GM23338 (cell line): ENCODE measurements at regions not wholly inside any gene's neighbourhood (a gene's known extent, or its start where the extent isn't known, plus 50 kb on each side); places are given as distances from the start of the nearest gene placed in this dataset.

Experiments used
- ATAC-seq: fragments of 200-7000 bp; cut with Tn5 transposase; 3 replicates; pipeline ENCODE4 v1.9.1; 2020
- DNase-seq: peaks from one replicate; pipeline ENCODE4 v3.0.0-alpha.2; 2015; ENCODE audit warnings: low spot score
- H2AFZ ChIP-seq: fragments of 200-600 bp; sonication (generic); 2 replicates; pipeline ENCODE4 v1.8.0; 2016; ENCODE audit warnings: antibody characterized with exemption, mild to moderate bottlenecking, moderate library complexity
- H3F3A ChIP-seq: fragments of 200-600 bp; sonication (generic); replicated peaks from 2 replicates; pipeline ENCODE4 v1.8.0; 2017; ENCODE audit warnings: antibody characterized with exemption, mixed run types, low read depth
- H3K27ac ChIP-seq: fragments of 200-600 bp; sonication (generic); 2 replicates; pipeline ENCODE4 v1.6.1; 2016; ENCODE audit warnings: low read depth
- H3K27me3 ChIP-seq: fragments of 200-600 bp; sonication (generic); 2 replicates; pipeline ENCODE4 v1.8.0; 2016; ENCODE audit warnings: mild to moderate bottlenecking, mixed run types, moderate library complexity; ENCODE audit not compliant: insufficient read depth
- H3K36me3 ChIP-seq: fragments of 200-600 bp; sonication (generic); 2 replicates; pipeline ENCODE4 v1.8.0; 2016; ENCODE audit warnings: mild to moderate bottlenecking; ENCODE audit not compliant: insufficient read depth
- H3K4me1 ChIP-seq: fragments of 200-600 bp; sonication (generic); 2 replicates; pipeline ENCODE4 v1.8.0; 2016; ENCODE audit warnings: mild to moderate bottlenecking, moderate library complexity; ENCODE audit not compliant: insufficient read depth
- H3K4me2 ChIP-seq: fragments of 200-600 bp; sonication (generic); 2 replicates; pipeline ENCODE4 v1.7.1; 2017; ENCODE audit warnings: mixed run types
- H3K4me3 ChIP-seq: fragments of 200-600 bp; sonication (generic); 2 replicates; pipeline ENCODE4 v1.6.1; 2016; ENCODE audit warnings: mixed run types
- H3K79me2 ChIP-seq: fragments of 200-600 bp; sonication (generic); replicated peaks from 2 replicates; pipeline ENCODE4 v1.8.0; 2017; ENCODE audit warnings: mild to moderate bottlenecking; ENCODE audit not compliant: insufficient read depth
- H3K9me2 ChIP-seq: fragments of 200-600 bp; sonication (generic); 2 replicates; pipeline ENCODE4 v1.8.0; 2017; ENCODE audit not compliant: insufficient read depth
- H4K20me1 ChIP-seq: fragments of 200-600 bp; sonication (generic); replicated peaks from 2 replicates; pipeline ENCODE4 v1.8.0; 2017; ENCODE audit warnings: mild to moderate bottlenecking; ENCODE audit not compliant: insufficient read depth
- H3K27ac Mint-ChIP-seq: 2 replicates; pipeline ENCODE4 v1.8.0; 2020; ENCODE audit warnings: inconsistent platforms, mild to moderate bottlenecking, moderate library complexity, mixed read lengths
- H3K27me3 Mint-ChIP-seq: 3 replicates; pipeline ENCODE4 v1.8.0; 2022; ENCODE audit warnings: low read depth, mild to moderate bottlenecking, moderate library complexity, mixed read lengths, inconsistent platforms; ENCODE audit not compliant: insufficient read depth, poor library complexity
- H3K36me3 Mint-ChIP-seq: 3 replicates; pipeline ENCODE4 v1.8.0; 2021; ENCODE audit warnings: low read depth, mild to moderate bottlenecking, inconsistent platforms, moderate library complexity, mixed read lengths
- H3K4me1 Mint-ChIP-seq: 3 replicates; pipeline ENCODE4 v1.8.0; 2020; ENCODE audit warnings: mild to moderate bottlenecking, inconsistent platforms, mixed read lengths
- H3K4me3 Mint-ChIP-seq: 3 replicates; pipeline ENCODE4 v1.8.0; 2021; ENCODE audit warnings: moderate library complexity, mild to moderate bottlenecking, inconsistent platforms, mixed read lengths
- H3K9me3 Mint-ChIP-seq: 3 replicates; pipeline ENCODE4 v1.8.0; 2020; ENCODE audit warnings: moderate library complexity, mild to moderate bottlenecking, inconsistent platforms, mixed read lengths
- CREB1 ChIP-seq: fragments of 250-450 bp; sonication (Bioruptor Pico); IDR thresholded peaks from 2 replicates; pipeline ENCODE4 v1.5.0; 2020; ENCODE audit warnings: low read depth, mild to moderate bottlenecking, moderate library complexity
- EZH2 ChIP-seq: fragments of 200-600 bp; sonication (generic); IDR thresholded peaks from one replicate; pipeline ENCODE4 v1.8.0; 2017; ENCODE audit warnings: antibody characterized with exemption, mild to moderate bottlenecking, low read depth; ENCODE audit not compliant: unreplicated experiment
- EZH2phosphoT487 ChIP-seq: fragments of 200-600 bp; sonication (generic); IDR thresholded peaks from one replicate; pipeline ENCODE4 v1.8.1; 2018; ENCODE audit warnings: antibody characterized with exemption; ENCODE audit not compliant: unreplicated experiment
- JUNB ChIP-seq: IDR thresholded peaks from one replicate; pipeline ENCODE4 v1.6.1; 2016; ENCODE audit warnings: antibody characterized with exemption; ENCODE audit not compliant: unreplicated experiment
- NANOG ChIP-seq: IDR thresholded peaks from 2 replicates; pipeline ENCODE4 v1.6.1; 2016; ENCODE audit warnings: antibody characterized with exemption, borderline replicate concordance
- POLR2AphosphoS5 ChIP-seq: IDR thresholded peaks from 2 replicates; pipeline ENCODE4 v1.6.1; 2016; ENCODE audit warnings: antibody characterized with exemption, low read depth
- STAT1 ChIP-seq: IDR thresholded peaks from one replicate; pipeline ENCODE4 v1.6.1; 2016; ENCODE audit warnings: antibody characterized with exemption; ENCODE audit not compliant: unreplicated experiment
- ZNF114 ChIP-seq: fragments of 250-450 bp; sonication (Bioruptor Pico); IDR thresholded peaks from 2 replicates; pipeline ENCODE4 v1.5.0; 2020; ENCODE audit warnings: mild to moderate bottlenecking, moderate library complexity
- ZNF331 ChIP-seq: fragments of 250-450 bp; sonication (Bioruptor Pico); IDR thresholded peaks from 2 replicates; pipeline ENCODE4 v1.5.0; 2020; ENCODE audit warnings: low read depth, mild to moderate bottlenecking, moderate library complexity
- TF ChIP-seq, protein P1 (sequence below): fragments of 250-450 bp; sonication (Bioruptor Pico); IDR thresholded peaks from 2 replicates; pipeline ENCODE4 v1.5.0; 2020; ENCODE audit warnings: mild to moderate bottlenecking, moderate library complexity
- TF ChIP-seq, protein P2 (sequence below), 2 experiments: fragments of 200-600 bp in 1 of 2; sonication (generic) in 1 of 2; conservative IDR thresholded peaks; 2 replicates each; pipeline versions ENCODE4 v1.5.1 to v1.6.1; 2016 to 2017; ENCODE audit warnings: antibody characterized with exemption in 2 of 2, low read depth in 2 of 2, mild to moderate bottlenecking in 2 of 2, moderate library complexity in 1 of 2
- TF ChIP-seq, protein P3 (sequence below): IDR thresholded peaks from one replicate; pipeline ENCODE4 v1.6.1; 2018; ENCODE audit warnings: antibody characterized with exemption; ENCODE audit not compliant: unreplicated experiment
- TF ChIP-seq, protein P4 (sequence below): IDR thresholded peaks from 2 replicates; pipeline ENCODE4 v1.6.1; 2016; ENCODE audit warnings: antibody characterized with exemption

DNA sequence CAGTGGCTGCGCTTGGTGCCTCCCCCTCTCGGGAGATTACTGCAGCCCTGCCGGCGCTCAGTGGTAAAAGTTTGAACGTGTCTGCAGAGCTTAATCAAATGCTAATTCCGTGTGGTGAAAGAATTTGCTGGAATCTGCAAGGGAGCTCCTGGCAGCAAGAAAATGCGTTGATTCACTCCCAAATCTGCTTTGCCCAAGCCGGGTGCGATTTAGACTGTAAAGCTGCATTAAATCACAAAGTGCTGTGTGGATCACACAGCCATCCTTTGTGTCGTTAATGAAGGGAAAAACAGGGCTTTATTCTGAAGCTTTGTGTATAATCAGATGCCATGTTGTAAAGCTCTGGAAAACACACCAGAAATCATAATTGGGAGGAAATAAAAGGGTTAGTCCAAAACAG lies 444.1 kb downstream of the BCOR start:
- Histone ChIP-seq H3K4me2 (peak overlapping the region; percentile 52), H2AFZ (no peak overlapping the region), H3F3A (0 out of 2 replicates have a peak, but pooled peaks cover 11% of the 10 kb centered on the region), H3K27me3 (no peaks in the 10 kb centered on the region), H3K9me2 (no peaks in the 10 kb centered on the region), H3K36me3 (no peaks in the 10 kb centered on the region), H3K4me3 (peak overlapping the region; percentile 42), H3K27ac (peak overlapping the region; percentile 97), H3K4me1 (peaks cover 20% of the 10 kb centered on the region), H4K20me1 (no peaks in the 10 kb centered on the region), H3K79me2 (no peaks in the 10 kb centered on the region)
- TF ChIP-seq POLR2AphosphoS5 = no peak
- TF ChIP-seq, protein P1, sequence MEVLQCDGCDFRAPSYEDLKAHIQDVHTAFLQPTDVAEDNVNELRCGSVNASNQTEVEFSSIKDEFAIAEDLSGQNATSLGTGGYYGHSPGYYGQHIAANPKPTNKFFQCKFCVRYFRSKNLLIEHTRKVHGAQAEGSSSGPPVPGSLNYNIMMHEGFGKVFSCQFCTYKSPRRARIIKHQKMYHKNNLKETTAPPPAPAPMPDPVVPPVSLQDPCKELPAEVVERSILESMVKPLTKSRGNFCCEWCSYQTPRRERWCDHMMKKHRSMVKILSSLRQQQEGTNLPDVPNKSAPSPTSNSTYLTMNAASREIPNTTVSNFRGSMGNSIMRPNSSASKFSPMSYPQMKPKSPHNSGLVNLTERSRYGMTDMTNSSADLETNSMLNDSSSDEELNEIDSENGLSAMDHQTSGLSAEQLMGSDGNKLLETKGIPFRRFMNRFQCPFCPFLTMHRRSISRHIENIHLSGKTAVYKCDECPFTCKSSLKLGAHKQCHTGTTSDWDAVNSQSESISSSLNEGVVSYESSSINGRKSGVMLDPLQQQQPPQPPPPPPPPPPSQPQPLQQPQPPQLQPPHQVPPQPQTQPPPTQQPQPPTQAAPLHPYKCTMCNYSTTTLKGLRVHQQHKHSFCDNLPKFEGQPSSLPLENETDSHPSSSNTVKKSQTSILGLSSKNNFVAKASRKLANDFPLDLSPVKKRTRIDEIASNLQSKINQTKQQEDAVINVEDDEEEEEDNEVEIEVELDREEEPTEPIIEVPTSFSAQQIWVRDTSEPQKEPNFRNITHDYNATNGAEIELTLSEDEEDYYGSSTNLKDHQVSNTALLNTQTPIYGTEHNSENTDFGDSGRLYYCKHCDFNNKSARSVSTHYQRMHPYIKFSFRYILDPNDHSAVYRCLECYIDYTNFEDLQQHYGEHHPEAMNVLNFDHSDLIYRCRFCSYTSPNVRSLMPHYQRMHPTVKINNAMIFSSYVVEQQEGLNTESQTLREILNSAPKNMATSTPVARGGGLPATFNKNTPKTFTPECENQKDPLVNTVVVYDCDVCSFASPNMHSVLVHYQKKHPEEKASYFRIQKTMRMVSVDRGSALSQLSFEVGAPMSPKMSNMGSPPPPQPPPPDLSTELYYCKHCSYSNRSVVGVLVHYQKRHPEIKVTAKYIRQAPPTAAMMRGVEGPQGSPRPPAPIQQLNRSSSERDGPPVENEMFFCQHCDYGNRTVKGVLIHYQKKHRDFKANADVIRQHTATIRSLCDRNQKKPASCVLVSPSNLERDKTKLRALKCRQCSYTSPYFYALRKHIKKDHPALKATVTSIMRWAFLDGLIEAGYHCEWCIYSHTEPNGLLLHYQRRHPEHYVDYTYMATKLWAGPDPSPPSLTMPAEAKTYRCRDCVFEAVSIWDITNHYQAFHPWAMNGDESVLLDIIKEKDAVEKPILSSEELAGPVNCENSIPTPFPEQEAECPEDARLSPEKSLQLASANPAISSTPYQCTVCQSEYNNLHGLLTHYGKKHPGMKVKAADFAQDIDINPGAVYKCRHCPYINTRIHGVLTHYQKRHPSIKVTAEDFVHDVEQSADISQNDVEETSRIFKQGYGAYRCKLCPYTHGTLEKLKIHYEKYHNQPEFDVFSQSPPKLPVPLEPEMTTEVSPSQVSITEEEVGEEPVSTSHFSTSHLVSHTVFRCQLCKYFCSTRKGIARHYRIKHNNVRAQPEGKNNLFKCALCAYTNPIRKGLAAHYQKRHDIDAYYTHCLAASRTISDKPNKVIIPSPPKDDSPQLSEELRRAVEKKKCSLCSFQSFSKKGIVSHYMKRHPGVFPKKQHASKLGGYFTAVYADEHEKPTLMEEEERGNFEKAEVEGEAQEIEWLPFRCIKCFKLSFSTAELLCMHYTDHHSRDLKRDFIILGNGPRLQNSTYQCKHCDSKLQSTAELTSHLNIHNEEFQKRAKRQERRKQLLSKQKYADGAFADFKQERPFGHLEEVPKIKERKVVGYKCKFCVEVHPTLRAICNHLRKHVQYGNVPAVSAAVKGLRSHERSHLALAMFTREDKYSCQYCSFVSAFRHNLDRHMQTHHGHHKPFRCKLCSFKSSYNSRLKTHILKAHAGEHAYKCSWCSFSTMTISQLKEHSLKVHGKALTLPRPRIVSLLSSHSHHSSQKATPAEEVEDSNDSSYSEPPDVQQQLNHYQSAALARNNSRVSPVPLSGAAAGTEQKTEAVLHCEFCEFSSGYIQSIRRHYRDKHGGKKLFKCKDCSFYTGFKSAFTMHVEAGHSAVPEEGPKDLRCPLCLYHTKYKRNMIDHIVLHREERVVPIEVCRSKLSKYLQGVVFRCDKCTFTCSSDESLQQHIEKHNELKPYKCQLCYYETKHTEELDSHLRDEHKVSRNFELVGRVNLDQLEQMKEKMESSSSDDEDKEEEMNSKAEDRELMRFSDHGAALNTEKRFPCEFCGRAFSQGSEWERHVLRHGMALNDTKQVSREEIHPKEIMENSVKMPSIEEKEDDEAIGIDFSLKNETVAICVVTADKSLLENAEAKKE = no peak
- no peak for TF ChIP-seq STAT1
- TF ChIP-seq EZH2phosphoT487 = no peak
- no peak for TF ChIP-seq CREB1 (CRISPR knock-in tag)
- TF ChIP-seq, protein P2, sequence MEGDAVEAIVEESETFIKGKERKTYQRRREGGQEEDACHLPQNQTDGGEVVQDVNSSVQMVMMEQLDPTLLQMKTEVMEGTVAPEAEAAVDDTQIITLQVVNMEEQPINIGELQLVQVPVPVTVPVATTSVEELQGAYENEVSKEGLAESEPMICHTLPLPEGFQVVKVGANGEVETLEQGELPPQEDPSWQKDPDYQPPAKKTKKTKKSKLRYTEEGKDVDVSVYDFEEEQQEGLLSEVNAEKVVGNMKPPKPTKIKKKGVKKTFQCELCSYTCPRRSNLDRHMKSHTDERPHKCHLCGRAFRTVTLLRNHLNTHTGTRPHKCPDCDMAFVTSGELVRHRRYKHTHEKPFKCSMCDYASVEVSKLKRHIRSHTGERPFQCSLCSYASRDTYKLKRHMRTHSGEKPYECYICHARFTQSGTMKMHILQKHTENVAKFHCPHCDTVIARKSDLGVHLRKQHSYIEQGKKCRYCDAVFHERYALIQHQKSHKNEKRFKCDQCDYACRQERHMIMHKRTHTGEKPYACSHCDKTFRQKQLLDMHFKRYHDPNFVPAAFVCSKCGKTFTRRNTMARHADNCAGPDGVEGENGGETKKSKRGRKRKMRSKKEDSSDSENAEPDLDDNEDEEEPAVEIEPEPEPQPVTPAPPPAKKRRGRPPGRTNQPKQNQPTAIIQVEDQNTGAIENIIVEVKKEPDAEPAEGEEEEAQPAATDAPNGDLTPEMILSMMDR (conservative IDR thresholded peaks at IDR 0.05; ENCODE audit: low read depth in 2 of 2) = no peak
- TF ChIP-seq NANOG = no peak
- no peak for TF ChIP-seq JUNB
- TF ChIP-seq, protein P3, sequence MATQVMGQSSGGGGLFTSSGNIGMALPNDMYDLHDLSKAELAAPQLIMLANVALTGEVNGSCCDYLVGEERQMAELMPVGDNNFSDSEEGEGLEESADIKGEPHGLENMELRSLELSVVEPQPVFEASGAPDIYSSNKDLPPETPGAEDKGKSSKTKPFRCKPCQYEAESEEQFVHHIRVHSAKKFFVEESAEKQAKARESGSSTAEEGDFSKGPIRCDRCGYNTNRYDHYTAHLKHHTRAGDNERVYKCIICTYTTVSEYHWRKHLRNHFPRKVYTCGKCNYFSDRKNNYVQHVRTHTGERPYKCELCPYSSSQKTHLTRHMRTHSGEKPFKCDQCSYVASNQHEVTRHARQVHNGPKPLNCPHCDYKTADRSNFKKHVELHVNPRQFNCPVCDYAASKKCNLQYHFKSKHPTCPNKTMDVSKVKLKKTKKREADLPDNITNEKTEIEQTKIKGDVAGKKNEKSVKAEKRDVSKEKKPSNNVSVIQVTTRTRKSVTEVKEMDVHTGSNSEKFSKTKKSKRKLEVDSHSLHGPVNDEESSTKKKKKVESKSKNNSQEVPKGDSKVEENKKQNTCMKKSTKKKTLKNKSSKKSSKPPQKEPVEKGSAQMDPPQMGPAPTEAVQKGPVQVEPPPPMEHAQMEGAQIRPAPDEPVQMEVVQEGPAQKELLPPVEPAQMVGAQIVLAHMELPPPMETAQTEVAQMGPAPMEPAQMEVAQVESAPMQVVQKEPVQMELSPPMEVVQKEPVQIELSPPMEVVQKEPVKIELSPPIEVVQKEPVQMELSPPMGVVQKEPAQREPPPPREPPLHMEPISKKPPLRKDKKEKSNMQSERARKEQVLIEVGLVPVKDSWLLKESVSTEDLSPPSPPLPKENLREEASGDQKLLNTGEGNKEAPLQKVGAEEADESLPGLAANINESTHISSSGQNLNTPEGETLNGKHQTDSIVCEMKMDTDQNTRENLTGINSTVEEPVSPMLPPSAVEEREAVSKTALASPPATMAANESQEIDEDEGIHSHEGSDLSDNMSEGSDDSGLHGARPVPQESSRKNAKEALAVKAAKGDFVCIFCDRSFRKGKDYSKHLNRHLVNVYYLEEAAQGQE = no peak
- no peak for TF ChIP-seq EZH2
- TF ChIP-seq ZNF114 (CRISPR knock-in tag) = no peak
- TF ChIP-seq ZNF331 (CRISPR knock-in tag) = no peak
- TF ChIP-seq, protein P4, sequence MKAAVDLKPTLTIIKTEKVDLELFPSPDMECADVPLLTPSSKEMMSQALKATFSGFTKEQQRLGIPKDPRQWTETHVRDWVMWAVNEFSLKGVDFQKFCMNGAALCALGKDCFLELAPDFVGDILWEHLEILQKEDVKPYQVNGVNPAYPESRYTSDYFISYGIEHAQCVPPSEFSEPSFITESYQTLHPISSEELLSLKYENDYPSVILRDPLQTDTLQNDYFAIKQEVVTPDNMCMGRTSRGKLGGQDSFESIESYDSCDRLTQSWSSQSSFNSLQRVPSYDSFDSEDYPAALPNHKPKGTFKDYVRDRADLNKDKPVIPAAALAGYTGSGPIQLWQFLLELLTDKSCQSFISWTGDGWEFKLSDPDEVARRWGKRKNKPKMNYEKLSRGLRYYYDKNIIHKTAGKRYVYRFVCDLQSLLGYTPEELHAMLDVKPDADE = no peak
- ATAC-seq (peak; percentile 77), DNase-seq (peak; percentile 61)
- H3K9me3 Mint-ChIP-seq = peaks cover 3% of the 10 kb centered on the region; the same call in 1 of the 3 replicates
- peak overlapping the region; percentile 98 for H3K27ac Mint-ChIP-seq
- H3K4me1 Mint-ChIP-seq = peaks cover 39% of the 10 kb centered on the region
- no peaks in the 10 kb centered on the region for H3K36me3 Mint-ChIP-seq
- peaks cover 8% of the 10 kb centered on the region for H3K27me3 Mint-ChIP-seq
- peak overlapping the region; percentile 64 for H3K4me3 Mint-ChIP-seq
